HuH-7.5 (cell line): ENCODE measurements at regions not wholly inside any gene's neighbourhood (a gene's known extent, or its start where the extent isn't known, plus 50 kb on each side); places are given as distances from the start of the nearest gene placed in this dataset.
"Not testable (repeated sequence)": the region's sequence is repeated elsewhere in the genome, so short reads cannot be mapped to it uniquely, and the experiment has no call there.

ENCODE experiments used
- DNase-seq: peaks from one replicate; pipeline ENCODE4 v3.0.0; 2011; ENCODE audit warnings: low spot score

- DNase-seq = no peak
These were observed 115.4 kb downstream of the GATA6 start for GRCh38 chr18:22284581-22285360.

DNA sequence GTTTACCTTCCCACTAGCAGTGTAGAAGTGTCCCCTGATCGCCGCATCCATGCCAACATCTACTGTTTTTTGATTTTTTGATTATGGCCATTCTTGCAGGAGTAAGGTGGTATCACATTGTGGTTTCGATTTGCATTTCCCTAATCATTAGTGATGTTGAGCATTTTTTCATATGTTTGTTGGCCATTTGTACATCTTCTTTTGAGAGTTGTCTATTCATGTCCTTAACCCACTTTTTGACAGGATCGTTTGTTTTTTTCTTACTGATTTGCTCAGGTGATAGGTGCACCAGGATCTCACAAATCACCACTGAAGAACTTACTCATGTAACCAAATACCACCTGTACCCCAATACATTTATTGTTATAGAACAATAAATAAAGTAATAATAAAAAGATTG is 114.5 kb downstream of the GATA6 start:
- DNase-seq = not testable (repeated sequence)

DNA sequence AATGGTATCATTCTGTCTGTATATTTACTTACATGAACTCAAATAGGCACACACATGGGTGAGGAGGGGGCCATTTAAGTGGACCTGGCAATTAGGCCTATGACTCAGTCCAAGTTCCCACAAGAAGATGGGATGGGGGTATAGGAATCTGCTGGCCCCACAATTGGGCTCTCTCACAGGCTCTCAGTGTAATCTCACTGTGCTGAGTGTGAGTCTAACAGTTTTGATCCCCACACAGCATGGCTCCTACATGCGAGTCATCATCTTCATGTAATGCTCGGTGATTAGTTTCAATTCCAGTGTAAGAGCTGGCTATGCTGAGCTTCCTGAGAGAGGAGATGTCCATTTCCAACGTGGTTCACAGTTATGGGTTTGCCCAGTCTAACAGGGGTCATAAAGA is 114.0 kb downstream of the GATA6 start:
- DNase-seq = no peak

DNA sequence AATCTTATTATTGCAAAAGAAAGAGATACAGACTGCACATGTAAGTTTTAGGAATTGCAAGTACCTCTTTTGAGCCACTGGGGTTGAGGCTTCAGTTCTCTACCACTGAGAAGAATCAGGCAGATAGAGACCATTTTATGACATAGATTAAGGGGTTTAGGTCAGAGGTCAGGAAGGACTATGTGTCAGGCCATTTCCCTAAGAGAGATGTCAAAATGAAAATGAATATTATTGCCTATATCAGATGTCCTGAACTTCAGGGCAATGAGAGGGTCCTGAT is 113.7 kb downstream of the GATA6 start:
- no peak for DNase-seq

GRCh38 chr18:22282311-22283115 is 113.1 kb downstream of the GATA6 start:
- DNase-seq = no peak

- no peak for DNase-seq
These were observed 111.0 kb downstream of the GATA6 start for GRCh38 chr18:22280453-22280750.

- no peak for DNase-seq
These were observed 110.5 kb downstream of the GATA6 start for GRCh38 chr18:22279741-22280452.

- DNase-seq = no peak
These were observed 109.4 kb downstream of the GATA6 start for GRCh38 chr18:22278798-22279197.

- DNase-seq = no peak
These were observed 108.4 kb downstream of the GATA6 start for GRCh38 chr18:22277758-22278157.

DNA sequence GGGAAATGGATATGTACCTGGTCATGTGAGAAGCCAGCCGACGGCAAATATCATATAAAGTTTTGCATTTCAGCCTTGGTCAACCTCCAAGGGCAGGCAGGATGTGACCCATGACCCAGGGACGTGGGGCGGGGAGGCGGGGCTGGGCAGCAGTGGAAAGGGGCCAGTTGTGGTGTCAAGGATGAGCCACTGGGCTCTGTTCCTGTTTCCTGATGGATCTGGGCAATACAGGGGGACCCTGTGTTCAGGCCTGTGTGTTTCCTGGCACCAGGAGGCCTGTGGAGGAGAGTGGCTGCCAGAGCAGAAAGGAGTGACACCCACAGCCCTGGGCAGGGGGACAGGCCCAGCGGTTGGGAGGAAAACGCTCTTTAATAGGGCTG is 106.9 kb downstream of the GATA6 start:
- DNase-seq = no peak

DNA sequence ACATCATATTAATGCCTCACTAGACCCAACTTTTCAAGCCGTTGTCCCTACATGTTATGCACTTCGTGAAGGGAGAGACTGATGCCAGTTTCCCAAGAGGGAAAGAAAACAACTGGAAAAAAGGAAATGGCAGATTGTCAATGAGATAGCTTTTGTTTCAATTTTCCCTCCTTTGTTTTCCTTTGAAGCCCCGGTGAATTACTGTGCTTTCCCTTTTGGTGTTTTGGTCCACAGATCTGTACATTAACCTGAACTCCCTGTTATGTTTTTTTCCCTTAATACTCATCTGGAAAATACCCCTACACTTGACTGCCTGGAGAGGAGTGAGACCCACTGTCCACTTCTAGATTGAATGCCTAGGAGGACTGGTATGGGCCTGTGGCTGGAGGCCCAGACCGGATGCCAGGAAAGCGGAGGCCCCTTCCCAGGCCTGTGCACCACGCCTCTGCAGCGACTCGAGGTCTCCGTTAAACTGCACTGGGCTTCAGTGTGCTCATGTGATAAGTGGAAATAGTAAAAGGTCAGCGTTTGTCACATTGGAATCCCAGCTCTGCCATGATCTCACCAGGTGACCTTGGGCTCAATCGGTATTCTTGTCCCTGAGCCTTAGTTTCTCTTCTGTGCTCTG is 106.4 kb downstream of the GATA6 start:
- no peak for DNase-seq

GRCh38 chr18:22273101-22274039 is 104.0 kb downstream of the GATA6 start:
- no peak for DNase-seq

DNA sequence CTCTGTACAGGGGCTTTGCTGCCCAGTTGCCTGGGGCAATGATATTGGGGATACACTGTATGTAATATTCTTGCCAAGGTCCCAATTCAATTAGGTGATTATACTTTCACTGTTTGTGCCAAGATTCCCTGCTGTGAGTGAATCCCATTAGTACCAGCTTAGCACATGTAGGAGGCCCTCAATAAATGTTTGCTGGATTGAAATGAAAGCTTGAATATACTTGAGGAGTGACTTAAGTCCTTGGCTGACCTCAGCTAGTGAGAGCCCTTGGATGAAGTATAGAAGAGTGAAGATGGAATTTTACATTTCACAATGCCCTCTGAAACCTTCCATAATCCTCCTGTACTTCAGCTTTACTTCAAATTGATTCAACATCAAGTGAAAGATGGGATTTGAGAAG is 102.9 kb downstream of the GATA6 start:
- no peak for DNase-seq

DNA sequence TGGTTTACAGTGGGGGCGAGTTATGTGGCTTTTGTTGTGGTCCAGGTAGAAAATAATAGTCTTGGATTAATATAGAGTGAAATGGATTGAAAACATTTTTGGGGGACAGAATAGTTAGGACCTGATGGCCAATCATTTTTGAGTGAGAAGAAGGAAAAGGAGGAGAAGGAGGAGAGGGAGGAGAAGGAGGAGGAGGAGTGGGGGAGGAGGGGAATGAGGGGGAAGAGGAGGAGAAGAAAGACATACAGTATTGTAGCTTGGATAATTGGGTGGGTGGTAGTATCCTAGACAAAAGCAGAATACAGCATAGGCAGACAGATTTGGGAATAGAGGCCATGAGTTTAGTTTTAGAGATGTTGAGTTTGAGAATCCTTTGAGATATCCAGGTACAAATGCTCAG is 101.6 kb downstream of the GATA6 start:
- no peak for DNase-seq

GRCh38 chr18:22268641-22269128 is 99.3 kb downstream of the GATA6 start:
- DNase-seq = no peak

DNA sequence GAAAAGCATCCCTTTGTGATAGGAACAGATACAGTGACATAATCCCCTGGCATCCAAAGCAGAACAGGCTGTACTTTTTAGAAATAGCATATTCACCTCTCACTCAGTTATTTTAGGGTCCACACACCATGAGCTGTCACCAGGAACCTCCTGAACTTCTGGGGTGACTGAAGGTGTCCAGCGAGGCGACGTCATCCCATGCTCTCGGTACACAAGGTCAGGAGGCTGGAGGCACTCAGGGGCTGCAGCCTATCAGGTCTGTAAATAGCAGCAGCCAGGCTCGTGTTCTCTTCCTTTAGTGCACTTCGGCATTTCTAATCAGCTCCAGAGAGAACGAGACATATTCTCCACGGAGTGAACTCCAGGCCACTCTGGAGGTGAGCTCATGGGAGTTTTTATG is 98.3 kb downstream of the GATA6 start:
- DNase-seq = no peak

DNA sequence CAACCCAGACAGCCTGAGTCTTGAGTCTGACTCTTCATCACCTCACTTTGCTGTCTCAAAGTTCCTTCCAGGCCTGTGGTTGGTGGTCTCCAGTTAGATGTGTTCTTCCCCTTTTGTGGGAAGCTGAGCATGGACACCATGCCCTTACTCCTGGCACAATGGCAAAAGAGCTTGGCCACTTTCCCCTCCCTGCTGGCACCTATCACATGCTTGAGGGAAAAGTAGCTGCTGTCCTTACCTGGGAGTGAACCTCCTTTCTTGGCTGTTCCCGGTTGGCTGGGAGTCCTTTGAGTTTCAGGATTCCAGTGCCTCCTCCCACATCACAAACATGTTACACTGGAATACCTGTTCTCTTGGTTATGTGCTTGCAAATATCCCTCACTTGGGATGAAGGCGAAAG is 97.8 kb downstream of the GATA6 start:
- DNase-seq = no peak

DNA sequence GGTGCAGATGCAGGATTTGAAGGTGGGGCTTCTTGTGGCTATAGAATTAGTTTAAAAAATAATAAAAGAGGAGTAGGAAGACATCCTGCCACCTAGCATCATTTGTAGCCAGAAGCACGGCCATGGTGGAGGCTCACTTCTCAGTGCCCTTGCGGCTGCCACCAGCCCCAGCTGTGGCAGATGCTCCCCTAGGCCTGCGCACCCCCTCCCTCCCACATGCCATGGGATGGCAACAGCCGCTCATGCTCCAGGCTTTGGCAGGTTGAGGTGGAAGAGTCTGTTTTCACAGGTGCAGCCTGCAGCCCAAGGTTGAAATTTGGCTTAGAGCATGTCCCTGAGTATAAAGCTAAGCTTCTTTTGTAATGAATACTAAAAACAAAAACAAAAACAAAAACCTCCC is 96.4 kb downstream of the GATA6 start:
- DNase-seq = no peak

- no peak for DNase-seq
These were observed 90.9 kb downstream of the GATA6 start for GRCh38 chr18:22260208-22260820.

DNA sequence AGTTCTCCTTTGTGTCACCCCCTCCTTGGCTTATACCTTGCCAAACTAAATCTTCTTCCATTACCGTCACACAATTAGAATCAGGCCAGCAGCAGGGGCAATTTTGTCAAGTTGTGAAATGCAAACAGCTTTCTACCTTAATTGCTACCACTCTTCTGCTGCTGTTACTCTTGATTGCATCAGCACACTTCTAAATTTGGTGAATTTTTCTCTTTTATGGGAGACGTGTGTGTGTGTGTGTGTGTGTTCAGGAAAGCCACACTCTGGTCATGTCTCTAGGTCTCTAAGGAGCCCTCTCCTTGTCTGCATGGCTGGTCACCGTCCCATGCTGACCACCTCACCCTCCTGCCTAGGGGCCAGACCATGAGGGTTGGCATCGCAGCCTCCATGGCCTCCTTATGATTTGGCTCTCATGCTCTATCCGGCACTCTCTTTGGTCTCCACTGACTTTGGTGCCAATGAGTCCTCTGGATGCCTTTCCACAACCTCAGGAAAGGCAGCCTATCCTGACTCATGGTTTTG is 87.7 kb downstream of the GATA6 start:
- no peak for DNase-seq

- DNase-seq = no peak
These were observed 84.7 kb downstream of the GATA6 start for GRCh38 chr18:22254088-22254487.
